Islet precursor cell (in vitro differentiated cells): ENCODE measurements at regions not wholly inside any gene's neighbourhood (a gene's known extent, or its start where the extent isn't known, plus 50 kb on each side); places are given as distances from the start of the nearest gene placed in this dataset.
"Not testable (repeated sequence)": the region's sequence is repeated elsewhere in the genome, so short reads cannot be mapped to it uniquely, and the experiment has no call there.

Experiments
- DNase-seq: peaks from one replicate; pipeline ENCODE4 v3.0.0-alpha.2; 2018

GRCh38 chr6:121597654-121598053 lies 162.2 kb downstream of the GJA1 start:
- no peak for DNase-seq

- DNase-seq = not testable (repeated sequence)
Observed at GRCh38 chr6:121599331-121599730, 163.9 kb downstream of the GJA1 start.

- DNase-seq = no peak
Observed at GRCh38 chr6:121600389-121601168, 165.1 kb downstream of the GJA1 start.

GRCh38 chr6:121603486-121603885 lies 168.0 kb downstream of the GJA1 start:
- DNase-seq = no peak

- no peak for DNase-seq
Observed at GRCh38 chr6:121607721-121608120, 172.3 kb downstream of the GJA1 start.

- DNase-seq = no peak
Observed at GRCh38 chr6:121608270-121608669, 172.8 kb downstream of the GJA1 start.

GRCh38 chr6:121609281-121609680 lies 173.8 kb downstream of the GJA1 start:
- no peak for DNase-seq

DNA sequence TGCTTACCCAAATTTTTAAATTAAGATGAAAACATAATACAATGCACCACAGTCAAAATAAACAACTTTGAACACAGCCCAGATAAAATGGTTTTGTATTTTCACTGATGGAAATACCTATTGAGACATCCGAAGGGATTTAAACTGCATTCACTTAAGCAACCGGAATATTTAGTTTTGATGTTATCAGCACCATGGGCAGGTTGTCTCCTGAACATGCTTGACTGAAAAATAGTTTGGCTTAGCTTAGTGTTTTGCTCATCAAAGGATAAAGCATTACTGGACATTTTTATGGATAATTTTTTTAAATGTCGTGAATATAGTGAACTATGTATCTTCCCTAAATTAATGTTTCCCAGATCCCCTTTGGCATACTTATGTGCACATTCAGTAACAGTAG lies 177.5 kb downstream of the GJA1 start:
- no peak for DNase-seq

DNA sequence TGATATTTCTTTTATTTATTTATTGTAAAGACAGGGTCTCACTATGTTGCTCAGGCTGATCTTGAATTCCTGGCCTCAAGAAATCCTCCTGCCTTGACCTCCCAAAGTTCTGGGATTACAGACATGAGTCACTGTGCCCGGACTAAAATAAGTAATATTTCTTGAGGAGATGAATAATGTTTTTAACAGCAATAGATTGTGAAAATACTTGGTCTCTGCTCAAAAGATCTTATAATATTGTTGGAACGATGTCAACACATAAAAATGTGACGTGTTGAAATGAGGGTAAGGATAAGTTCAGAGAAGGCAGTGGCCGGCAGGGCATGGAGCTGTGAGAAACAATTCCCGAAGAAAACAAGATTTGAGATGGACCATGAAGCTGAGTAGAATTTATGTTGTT lies 178.7 kb downstream of the GJA1 start:
- no peak for DNase-seq

GRCh38 chr6:121615493-121615892 lies 180.0 kb downstream of the GJA1 start:
- no peak for DNase-seq

- no peak for DNase-seq
Observed at GRCh38 chr6:121616406-121616805, 181.0 kb downstream of the GJA1 start.

- no peak for DNase-seq
Observed at GRCh38 chr6:121617388-121617787, 181.9 kb downstream of the GJA1 start.

GRCh38 chr6:121619013-121619412 lies 183.6 kb downstream of the GJA1 start:
- no peak for DNase-seq

- DNase-seq = no peak
Observed at GRCh38 chr6:121619987-121620740, 184.7 kb downstream of the GJA1 start.

DNA sequence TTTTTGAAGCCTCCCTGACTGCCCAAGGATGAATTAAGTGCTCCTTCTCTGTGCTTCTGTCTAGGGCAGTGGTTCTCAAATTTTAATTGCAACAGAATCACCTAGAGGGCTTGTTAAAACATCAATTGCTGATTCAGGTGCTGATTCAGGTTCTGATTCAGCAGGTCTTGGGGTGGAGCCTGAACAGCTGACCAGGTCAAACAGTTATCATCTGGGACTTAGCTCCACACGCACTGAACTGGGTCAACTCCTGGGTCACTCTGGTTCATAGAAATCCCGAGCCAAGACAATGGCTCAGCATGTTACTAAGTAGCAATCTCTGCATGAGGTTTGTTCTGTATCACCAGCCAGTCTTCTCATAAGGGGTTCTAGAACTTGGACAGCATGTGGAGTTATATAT lies 192.3 kb downstream of the GJA1 start:
- no peak for DNase-seq

GRCh38 chr6:121630716-121631115 lies 195.3 kb downstream of the GJA1 start:
- no peak for DNase-seq

DNA sequence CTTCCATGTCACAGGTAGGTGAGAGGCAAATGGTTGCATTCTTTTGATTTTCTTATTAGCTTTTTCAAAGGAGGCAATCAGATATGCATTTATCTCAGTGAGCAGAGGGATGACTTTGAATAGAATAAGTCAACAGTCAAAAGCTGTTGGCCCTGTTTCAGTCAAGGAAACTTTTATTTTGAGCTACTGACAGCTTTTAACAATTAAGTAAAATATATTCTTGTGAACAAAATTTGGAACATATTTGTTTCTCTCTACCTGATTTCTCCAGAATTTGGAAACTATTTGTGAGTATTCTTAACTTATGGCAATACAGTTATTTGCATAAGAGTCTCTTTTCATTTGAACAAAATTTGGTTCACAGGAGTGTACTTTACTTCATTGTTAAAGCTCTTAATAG lies 196.3 kb downstream of the GJA1 start:
- DNase-seq = not testable (repeated sequence)

DNA sequence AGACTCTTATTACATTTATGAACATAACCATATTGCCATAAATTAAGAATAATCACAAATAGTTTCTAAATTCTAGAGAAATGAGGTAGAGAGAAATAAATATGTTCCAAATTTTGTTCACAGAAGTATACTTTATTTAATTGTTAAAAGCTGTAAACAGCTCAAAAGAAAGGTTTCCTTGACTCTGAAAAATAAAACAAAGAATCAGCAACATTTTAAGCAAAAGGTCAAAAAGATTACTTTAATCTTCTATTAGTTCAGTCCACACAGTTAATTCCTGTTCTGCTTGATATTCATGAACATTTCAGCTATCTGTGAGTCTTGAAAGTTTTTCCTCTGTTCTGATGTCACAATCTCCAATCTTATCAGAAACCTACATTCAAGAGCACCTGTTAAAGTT lies 197.9 kb downstream of the GJA1 start:
- DNase-seq = no peak

GRCh38 chr6:121634586-121634985 lies 199.1 kb downstream of the GJA1 start:
- DNase-seq = not testable (repeated sequence)

- no peak for DNase-seq
Observed at GRCh38 chr6:121635355-121635754, 199.9 kb downstream of the GJA1 start.

GRCh38 chr6:121636217-121636616 lies 200.8 kb downstream of the GJA1 start:
- not testable (repeated sequence) for DNase-seq

DNA sequence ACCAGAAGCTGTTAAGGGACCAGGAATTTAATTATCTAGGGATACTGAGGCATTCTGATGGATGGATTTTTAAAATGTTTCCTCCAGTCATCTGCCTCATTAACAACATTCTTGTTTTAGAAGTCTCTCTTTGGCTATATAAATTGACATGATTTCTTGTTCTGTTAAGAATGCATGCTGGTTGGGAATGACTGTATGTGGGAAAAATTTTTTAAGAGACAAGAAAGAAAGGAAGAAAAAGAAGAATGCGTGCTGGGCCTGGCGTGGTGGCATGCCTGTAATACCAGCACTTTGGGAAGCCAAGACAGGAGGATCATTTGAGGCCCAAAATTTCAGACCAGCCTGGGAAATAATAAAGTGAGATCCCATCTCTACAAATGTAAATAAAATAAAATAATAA lies 203.6 kb downstream of the GJA1 start:
- no peak for DNase-seq

- no peak for DNase-seq
Observed at GRCh38 chr6:121641158-121641557, 205.7 kb downstream of the GJA1 start.

GRCh38 chr6:121645100-121645745 lies 209.8 kb downstream of the GJA1 start:
- no peak for DNase-seq
